Activated gamma-delta T cell treated with Interleukin-2 at 50 U/mL for 16 hours (primary cell): ENCODE measurements at regions not wholly inside any gene's neighbourhood (a gene's known extent, or its start where the extent isn't known, plus 50 kb on each side); places are given as distances from the start of the nearest gene placed in this dataset.
"Not testable (repeated sequence)": the region's sequence is repeated elsewhere in the genome, so short reads cannot be mapped to it uniquely, and the experiment has no call there.

ENCODE experiments used
- DNase-seq: peaks from one replicate; pipeline ENCODE4 v3.0.0-alpha.2; 2020

DNA sequence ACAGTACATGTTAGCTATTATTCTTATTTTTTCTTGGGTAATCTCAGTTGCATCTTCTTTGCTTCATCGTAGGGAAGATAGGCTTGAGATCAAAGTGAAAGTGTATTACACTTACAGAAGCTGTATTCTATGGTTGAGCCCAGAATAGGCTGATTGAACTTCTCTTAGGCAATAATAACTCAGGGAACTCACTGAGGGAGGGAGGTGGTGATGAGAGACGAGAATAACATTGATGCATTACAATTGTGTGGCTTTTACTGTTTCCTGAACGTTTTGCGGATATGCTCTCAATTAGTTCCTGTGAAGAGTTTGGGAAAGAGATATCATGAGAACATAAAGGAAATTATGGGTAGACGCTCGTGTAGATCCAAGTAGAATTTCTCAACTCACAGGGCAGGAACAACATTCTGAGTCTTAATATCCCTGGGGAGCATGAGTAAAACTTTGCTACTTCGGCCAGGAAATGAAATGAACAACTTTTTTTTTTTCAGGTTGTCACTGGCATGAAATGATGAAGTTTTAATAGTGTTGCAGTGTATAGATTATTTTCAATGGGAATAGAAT lies 302.2 kb downstream of the TUSC7 start:
- no peak for DNase-seq

DNA sequence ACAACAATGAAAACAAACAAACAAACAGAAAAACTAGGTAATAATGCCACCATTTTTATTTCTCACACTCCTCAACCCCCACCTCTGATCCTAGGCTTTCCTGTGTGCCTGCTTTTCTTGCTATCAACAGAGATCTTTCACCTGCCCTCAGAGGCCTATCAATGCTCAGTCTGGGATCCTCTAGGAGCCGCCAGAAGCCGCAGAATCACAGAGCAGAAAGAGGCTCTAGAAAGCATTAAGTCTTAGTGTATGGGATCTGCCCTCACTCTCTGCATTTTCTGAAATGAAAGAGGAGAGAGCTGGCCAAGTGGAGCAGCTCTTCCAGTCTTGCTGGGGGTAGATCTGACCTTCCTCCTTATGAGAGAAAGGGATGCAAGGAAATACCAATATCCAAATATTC lies 306.8 kb downstream of the TUSC7 start:
- no peak for DNase-seq

DNA sequence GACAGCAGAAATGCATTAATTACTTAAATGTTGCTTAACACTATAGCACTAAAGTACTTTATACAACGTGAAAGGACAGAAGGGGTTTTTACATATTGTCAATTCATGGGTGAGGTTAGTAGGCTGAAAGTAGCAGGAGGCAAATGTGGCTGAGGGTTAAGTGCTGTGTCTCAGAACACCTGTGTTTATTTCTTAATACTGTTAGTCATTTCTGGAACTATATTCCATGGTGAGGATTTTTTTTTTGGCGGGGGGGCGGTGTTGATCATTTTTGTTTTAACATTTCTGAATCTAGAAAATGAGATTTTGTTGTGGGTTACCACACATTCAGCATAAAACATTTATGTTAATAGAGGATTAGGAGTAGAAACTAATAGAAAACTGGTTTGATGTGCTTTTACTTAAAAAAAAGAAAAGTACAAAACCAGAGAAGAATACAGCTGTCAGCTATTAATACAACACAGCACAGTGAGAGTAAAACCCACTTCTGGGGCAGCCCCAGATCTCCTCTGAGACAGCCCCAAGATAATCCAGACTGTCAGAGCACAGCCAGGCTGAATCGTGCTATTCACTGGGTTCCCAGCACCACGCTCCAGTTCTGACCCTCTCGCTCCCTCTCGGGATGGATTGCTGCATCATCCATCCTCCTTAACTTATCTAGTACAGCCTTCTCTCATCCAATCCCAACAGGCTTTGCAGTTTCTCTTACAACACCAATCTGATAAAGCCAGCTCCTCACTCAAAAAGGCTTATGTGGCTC lies 307.7 kb downstream of the TUSC7 start:
- no peak for DNase-seq

DNA sequence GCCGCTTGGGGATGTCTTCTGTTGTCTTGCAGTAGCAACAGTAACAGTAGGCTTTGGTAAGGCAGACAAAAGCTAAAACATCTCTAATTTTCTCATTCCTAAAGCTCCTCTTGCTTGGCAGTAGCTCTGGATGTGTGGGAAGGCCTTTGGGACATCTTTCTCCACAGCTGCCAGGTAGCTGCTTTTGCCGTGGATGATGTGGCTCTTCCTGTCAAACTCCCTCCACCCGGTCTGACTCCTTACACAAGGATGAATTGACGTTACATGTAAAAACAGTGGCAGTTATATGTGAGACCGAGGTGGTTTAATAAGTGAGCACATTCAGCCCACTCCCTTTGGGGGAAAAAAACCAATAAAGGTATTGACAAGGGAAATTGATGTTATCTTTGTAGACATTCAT lies 309.1 kb downstream of the TUSC7 start:
- DNase-seq, result no peak

DNA sequence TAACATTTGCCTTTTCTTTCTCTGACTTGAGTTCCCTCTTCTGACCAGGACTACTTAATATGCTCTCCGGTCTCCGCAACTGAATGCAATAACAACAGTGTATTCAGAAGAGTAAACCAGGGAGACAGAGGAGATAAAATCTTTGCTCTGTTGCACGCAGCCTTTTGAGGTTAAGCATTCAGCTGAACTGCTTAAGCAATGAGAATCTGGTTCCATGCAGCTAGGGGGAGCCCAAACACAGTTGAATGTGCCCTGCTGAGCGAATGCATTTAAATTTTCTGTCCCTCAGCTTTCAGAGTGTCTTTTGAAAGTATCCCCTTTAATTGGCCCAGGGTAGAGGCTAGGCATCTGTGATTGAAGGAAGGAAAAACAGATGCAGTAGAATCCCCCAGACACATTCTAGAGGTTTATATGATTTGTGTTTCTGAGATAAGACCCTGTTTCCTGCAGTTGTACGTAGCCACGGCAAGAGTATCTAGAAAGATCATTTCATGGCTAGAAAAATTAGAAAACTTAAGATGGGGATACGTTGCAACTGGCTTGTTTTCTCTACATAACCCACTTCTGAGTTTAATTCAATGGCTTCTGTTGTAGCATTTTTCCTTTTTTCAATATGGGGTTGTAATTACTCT lies 309.6 kb downstream of the TUSC7 start:
- DNase-seq, result peak; percentile 4

DNA sequence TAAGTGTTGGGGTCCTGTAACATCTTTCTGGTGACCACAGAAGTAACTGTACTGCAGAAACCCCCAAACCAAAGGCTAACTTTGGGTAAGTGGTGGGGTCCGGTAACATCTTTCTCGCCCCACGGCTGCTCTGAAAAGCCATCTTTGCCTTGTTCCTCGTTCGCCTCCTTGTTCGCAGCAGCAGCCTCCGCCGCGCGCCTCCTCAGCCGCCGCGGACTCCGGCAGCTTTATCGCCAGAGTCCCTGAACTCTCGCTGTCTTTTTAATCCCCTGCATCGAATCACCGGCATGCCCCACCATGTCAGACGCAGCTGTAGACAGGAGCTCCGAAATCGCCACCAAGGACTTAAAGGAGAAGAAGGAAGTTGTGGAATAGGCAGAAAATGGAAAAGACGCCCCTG lies 316.8 kb downstream of the TUSC7 start:
- DNase-seq, result no peak

DNA sequence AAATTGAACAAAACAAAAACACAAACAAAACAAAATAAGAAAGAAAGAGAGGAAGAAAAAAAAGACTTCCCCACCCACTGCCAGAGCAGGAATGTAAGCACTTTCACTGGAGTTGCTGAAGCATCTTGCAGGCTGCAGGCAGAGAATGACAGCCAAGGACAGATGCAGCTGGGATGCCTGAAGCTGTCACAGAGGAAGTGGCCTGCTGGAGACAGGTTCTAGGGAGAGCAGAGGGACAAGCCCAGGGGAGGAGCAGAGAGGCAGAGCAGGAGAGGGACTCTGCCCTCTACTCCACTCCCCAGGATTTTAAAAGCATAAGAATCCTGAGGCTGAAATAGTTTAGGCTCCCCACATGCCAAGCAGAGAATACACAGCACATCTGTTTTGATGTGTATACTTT lies 326.2 kb downstream of the TUSC7 start:
- no peak for DNase-seq

DNA sequence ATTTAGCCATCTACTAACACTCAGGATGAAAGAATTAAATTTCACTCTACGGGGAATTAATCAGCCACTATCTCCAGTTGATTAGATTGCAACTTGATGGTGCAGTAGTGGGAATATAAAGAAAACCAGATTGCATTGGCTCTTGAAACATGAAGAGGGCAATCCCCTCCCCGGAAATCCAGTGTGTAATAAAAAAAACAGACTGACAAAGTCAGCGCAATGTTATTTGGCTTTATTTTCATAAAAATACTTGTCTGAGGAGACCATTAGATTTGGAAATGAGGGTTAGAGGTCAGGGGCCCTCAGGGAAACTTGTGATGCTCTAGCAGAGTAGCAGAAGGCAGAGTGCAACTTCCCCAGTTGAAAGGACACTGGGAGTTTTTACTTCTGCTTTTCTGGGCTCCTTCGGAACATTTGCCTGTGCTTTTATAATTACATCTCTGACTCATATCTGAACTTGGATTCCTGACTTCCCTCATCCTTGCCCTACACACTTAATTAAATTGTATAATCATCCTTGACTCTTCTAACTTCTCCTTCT lies 326.8 kb downstream of the TUSC7 start:
- DNase-seq, result no peak

DNA sequence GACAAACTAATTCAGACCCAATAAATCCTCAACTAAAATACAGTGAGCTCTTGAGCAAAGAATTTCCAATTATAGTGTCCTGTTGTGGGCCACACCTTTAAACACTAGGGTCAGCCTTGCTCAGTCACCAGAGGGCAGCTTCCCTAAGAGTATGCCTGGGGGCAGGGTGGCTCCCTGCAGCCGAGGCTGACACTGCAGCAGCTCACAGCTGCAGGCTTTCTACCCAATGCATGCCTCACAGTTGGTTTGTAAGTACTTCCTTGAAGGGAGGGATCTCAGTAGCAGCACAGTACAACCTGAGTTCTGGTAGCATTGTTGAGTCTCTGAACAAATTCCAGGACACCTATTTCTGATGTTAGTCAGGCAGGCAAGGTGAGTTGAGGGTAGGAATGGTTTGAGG lies 335.6 kb downstream of the TUSC7 start:
- no peak for DNase-seq

DNA sequence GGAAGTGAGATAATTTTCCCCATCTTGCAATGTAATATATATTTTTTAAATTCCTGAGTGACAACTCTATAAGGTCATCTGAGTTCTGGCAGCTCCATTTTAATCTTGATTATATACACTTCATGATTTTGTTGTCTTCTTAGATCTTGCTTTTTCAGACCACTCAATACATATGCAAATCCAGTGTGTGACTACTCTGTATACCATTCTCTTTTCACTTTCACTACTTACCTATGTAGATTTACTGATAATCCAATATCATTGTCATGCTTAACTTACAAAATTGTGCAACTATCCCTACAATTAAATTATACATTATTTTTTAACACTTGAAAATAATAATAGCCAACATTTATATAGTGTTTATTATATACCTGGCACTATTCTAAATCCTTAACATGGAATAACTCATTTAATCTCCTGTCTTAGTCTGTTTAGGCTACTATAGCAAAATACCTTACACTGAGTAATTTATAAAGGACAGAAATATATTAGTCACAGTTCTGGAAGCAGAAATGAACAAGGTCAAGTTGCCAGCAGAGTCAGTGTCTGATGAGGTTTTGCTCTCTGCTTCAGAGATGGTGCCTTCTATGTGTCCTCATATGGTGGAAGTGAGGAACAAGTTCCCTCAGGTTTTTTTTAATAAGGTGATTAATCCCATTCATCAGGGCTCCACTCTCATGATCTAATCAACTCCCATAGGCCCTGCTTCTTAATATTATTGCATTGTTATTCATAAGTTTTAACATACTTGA lies 338.5 kb downstream of the TUSC7 start:
- no peak for DNase-seq

DNA sequence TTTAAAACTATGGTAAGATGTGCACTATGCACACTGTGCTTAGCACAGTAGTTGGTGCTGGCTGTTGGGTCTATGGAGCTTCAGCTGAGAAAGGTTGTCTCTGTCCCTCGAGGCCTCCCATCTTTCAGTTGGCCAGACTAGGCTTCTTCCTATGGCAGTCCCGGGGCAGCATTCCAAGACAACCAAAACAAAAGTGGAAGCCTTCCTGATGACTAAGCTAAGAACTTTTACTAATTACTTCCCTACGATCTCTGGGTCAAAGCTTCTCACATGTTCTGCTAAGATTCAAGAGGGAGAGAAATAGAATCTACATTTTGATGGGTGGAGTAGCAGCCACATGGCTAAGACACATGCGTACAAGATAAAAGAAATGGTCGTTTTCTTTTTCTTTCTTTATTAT lies 342.8 kb downstream of the TUSC7 start:
- DNase-seq, result no peak

DNA sequence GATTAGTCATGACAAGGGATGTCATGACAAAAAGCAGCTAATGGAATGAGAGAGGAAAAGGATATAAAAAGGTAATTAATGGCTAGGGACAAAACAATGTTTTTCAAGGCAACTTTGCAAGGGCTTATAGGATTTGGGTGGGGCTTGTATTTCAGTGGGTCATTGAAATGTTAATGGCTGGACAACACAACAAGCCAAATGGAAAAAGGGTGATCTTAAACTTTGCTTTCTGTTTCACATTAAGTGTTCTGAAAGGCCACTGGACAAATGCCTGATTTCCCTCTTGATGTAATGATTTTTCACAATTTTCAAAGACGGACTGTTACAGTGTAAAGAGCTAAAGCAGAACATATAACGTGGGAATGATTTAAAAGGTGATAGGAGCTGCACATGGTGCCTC lies 345.0 kb downstream of the TUSC7 start:
- DNase-seq, result no peak

DNA sequence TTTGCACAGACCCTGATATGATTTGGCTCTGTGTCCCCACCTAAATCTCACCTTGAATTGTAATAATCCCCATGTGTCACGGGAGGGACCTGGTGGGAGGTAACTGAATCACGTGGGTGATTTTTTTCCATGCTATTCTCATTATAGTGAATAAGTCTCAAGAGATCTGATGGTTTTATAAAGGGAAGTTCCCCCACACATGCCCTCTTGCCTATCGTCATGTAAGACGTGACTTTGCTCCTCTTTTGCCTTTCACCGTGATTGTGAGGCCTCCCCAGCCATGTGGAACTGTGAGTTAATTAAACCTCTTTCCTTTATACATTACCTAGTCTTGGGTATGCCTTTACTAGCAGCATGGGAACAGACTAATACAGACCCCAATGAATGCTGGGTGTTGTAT lies 347.4 kb downstream of the TUSC7 start:
- DNase-seq, result not testable (repeated sequence)

DNA sequence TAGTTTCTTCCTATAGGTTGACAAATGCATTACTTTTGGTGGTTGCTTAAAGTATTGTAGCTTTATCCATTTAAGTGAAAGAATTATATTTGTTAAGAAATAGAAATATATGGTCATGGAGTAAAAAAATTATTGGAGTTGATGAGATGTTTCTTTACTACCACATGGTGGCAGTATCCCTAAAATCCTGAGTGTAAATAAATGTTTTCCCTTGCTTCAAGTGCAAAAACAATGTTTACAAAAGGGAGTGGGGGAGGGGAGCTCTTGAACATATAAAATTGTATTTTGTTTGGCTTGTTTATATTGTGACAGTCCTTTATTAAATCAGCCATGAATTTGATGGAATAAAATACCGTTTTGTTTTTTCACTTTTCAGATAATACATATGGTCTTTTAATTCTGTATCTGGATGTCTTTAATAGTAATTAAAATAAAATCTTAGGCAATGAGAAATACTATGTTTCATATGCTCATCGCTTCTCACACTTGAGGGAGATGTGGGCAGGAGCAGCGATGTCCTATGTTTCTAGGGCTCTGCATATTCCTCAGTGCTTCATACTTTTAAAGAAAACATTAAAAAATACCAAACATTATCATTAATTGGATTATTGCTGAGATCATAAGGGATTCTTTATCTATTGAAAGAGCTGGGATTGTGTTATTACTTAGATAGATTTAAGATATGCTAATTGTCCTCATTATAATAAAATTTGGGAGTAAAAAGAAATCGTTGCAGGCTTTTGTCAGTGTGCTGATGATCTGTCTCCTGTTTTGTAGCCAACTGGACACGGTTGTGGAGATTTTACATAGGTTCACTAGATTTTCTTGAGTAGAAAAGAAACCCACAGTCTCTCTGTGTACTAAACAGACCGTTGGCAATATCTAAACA lies 349.7 kb downstream of the TUSC7 start:
- DNase-seq, result no peak

DNA sequence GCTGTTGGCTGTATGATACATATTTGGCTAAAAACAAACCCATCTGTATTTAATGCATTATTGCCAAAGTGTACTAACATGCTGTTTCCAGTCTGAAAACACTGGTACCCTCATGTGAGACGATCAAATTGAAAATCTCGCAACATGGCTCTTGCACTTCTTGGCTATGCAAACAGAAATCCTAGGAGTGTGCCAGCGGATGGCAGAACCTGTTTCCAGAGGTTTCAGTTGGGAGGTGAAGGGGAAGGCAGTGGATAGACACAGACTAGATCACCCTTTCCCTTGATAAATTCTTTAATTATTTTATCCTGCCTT lies 350.3 kb downstream of the TUSC7 start:
- DNase-seq, result no peak

DNA sequence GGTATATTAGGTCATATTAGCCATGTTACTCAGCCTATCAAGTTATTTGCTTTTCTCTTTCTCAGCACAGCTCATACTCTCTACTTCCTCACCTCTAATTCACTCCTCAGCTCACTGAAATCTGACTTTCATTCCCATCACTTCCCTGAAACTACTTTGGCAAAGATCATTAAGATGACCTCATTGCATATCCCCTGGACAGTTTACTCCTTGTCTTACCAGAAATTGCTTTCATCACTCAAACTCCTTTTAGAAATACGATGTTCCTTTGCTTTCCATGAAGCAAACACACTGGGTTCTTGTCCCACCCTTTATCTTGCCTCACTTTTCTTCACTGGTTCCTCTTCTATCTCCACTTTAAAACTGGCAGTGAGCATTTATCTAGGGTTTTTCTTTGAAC lies 354.4 kb downstream of the TUSC7 start:
- no peak for DNase-seq

DNA sequence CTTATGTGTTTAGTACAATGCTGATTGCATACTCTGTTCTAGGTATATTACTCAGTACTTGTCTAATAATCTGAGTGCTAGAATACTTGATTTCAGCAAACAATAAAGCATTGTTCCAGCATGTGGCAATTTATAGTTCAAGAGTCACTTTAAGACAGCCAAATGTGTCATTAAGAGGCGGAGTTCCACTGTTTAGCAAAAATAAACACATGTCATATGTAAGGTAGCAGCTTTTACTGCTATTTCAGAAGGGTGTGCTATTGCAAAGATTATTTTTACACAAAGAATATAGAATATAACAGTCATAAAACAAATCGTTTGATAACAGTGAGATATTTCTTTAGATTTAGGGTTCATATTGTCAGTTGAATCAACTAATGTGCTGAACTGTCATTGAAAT lies 358.7 kb downstream of the TUSC7 start:
- DNase-seq, result no peak

DNA sequence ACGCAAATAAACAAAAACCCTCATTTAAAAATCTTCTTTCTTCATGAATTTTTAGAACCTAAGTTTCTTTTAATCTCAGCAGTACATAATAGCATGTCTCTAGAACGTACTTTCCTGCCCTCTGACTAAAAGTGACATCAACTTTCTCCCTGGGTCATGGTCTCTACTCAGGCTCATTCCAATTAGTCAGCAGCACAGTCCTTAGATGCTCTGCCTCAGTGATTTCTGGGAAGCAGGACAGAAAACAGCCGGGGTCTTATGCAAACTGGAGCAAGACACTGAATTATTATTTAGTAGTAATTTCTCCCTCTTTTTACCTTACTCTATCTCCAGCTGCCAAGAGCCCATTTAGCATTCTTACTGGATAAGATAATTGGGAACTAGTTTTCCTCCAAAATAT lies 365.2 kb downstream of the TUSC7 start:
- DNase-seq, result no peak

DNA sequence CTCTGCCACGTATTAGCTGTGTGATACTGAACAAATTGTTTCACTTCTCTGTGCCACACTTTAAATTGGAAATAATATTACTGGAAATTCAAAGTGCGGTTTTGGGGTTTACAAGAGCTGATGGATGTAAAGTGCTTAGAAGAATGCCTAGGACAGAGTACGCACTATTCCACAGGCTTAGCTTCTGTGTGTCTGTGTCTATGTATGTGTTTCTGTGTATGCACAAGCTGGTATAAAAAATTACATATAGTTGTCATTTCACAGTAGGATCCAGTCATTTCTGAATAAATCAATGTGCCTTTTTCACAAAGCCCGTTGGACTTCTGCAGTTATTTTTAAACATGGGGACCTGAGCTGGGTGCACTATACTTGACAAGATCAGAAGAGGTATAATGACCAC lies 370.4 kb downstream of the TUSC7 start:
- no peak for DNase-seq

DNA sequence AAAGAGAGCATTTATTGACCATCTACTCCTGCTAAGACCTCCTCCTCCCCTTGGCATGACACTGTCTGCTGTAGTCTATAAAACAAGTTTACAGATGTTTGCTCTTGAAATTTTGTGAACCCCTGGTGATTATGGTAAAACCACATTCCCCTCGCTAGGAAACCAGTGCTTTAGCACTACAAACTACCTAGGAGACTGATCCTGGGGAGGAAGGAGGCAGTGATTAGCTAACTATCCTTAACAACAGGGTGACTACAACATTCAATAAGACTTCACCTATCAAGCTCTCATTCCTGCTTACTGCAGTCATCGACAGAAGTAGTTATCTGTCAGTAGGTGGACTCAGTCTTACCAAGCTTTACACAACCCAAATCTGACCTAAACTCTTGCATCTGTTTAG lies 371.3 kb downstream of the TUSC7 start:
- no peak for DNase-seq

DNA sequence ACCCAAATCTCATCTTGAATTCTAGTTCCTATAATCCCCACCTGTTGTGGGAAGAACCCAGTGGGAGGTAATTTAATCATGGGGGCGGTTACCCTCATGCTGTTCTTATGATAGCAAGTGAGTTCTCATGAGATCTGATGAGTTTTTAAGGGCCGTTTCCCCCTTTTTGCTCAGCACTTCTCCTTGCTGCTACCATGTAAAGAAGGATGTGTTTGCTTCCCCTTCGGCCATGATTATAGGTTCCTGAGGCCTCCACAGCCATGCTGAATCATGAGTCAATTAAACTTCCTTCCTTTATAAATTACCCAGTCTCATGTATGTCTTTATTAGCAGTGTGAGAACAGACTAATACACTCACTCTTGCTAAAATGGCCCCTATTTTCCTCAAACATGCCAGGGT lies 374.7 kb downstream of the TUSC7 start:
- DNase-seq, result no peak

DNA sequence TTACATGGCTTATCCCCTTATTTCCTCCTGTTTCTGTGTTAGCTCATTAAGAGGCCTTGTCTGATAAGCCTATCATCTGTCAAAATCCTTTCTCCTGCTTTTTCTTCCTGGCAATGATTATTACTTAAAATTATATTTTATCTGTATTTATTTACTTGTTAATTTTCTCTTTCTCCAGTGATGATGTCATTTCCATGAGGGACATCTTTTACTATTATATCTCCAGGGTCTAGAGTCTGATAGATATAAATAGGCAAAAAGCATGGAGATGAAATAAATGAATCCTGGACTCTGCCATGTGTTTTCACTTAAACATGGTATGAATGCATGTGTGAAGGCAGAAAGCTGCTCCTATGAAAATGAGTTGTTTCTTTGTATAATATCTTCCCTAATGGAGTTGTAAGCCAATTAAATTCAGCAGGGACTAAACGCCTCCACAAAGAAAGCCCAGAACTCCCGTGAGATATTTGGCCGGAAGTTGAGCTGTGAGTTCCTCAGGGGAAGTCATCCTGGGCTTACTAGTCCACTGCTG lies 375.2 kb downstream of the TUSC7 start:
- DNase-seq, result no peak

DNA sequence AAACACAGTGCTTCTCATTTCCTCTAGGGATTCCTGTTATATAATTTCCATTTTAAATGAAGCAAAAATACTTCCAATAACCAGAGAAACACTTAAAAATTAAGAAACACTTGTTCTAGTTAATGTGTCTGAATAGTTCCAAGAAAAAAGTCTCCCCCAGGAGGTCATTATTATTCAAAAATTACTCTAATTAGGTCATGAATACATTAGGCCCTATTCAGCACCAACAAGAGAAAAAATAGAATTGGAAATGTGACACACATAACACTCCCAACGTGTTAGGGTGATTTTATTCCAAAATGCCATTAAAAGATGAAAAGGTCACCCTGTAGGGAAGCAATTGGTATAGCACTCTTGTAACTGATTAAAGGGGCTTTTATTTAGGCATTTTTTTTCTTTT lies 382.1 kb downstream of the TUSC7 start:
- DNase-seq, result no peak
